ENCODE measurements at regions not wholly inside any gene's neighbourhood (a gene's known extent, or its start where the extent isn't known, plus 50 kb on each side); places are given as distances from the start of the nearest gene placed in this dataset.

- TF ChIP-seq ZNF462 (CRISPR knock-in tag; IDR thresholded peaks at IDR 0.05) = no peak
- TF ChIP-seq ZNF331 (CRISPR knock-in tag; IDR thresholded peaks at IDR 0.05; ENCODE audit: low read depth) = no peak
- TF ChIP-seq CTCF (conservative IDR thresholded peaks at IDR 0.05; ENCODE audit: low read depth in 2 of 2) = no peak
- TF ChIP-seq EZH2phosphoT487 (IDR thresholded peaks at IDR 0.05; ENCODE audit: unreplicated experiment) = no peak
Measured at GRCh38 chr20:54914995-54915394, 439.6 kb downstream of the DOK5 start (continued).

- H3F3A ChIP-seq (replicated peaks; ENCODE audit: low read depth) = no peaks in the 10 kb centered on the region
- no peak for ATAC-seq
- TF ChIP-seq ZNF331 (CRISPR knock-in tag; IDR thresholded peaks at IDR 0.05; ENCODE audit: low read depth) (no peak), STAT1 (IDR thresholded peaks at IDR 0.05; ENCODE audit: unreplicated experiment) (no peak), ETS1 (IDR thresholded peaks at IDR 0.05) (no peak), REST (IDR thresholded peaks at IDR 0.05; ENCODE audit: unreplicated experiment) (no peak), ZNF114 (CRISPR knock-in tag; IDR thresholded peaks at IDR 0.05) (no peak), EZH2phosphoT487 (IDR thresholded peaks at IDR 0.05; ENCODE audit: unreplicated experiment) (no peak), POLR2AphosphoS5 (IDR thresholded peaks at IDR 0.05; ENCODE audit: low read depth) (no peak), NANOG (IDR thresholded peaks at IDR 0.05; ENCODE audit: borderline replicate concordance) (no peak), CTCF (conservative IDR thresholded peaks at IDR 0.05; ENCODE audit: low read depth in 2 of 2) (no peak)
Measured at GRCh38 chr20:54909702-54910101, 434.3 kb downstream of the DOK5 start.

More at GRCh38 chr20:54909702-54910101, 434.3 kb downstream of the DOK5 start:
- peaks cover 8% of the 10 kb centered on the region for H3K36me3 ChIP-seq (ENCODE audit: insufficient read depth)
- no peak overlapping the region for H3K4me3 ChIP-seq
- no peak overlapping the region for H2AFZ ChIP-seq
- H3K27me3 Mint-ChIP-seq (ENCODE audit: insufficient read depth, low read depth, poor library complexity) = no peaks in the 10 kb centered on the region
- H3K79me2 ChIP-seq (replicated peaks; ENCODE audit: insufficient read depth) = no peaks in the 10 kb centered on the region
- peaks cover 88% of the 10 kb centered on the region for H3K9me3 Mint-ChIP-seq
- H3K27ac Mint-ChIP-seq = no peak overlapping the region
- no peaks in the 10 kb centered on the region for H3K27me3 ChIP-seq (ENCODE audit: insufficient read depth)
- no peaks in the 10 kb centered on the region for H3K9me2 ChIP-seq (ENCODE audit: insufficient read depth)
- DNase-seq (ENCODE audit: low spot score) = no peak
- H3K4me3 Mint-ChIP-seq = no peak overlapping the region
- H3K4me1 ChIP-seq (ENCODE audit: insufficient read depth) = no peaks in the 10 kb centered on the region
- H3K27ac ChIP-seq (ENCODE audit: low read depth) = no peak overlapping the region
- no peaks in the 10 kb centered on the region for H3K4me1 Mint-ChIP-seq
- no peaks in the 10 kb centered on the region for H4K20me1 ChIP-seq (replicated peaks; ENCODE audit: insufficient read depth)
- H3K4me2 ChIP-seq = no peak overlapping the region
- H3K36me3 Mint-ChIP-seq (ENCODE audit: low read depth) = peaks cover 32% of the 10 kb centered on the region

Measured in GM23338 (cell line).